GM23338 (cell line): ENCODE measurements at regions not wholly inside any gene's neighbourhood (a gene's known extent, or its start where the extent isn't known, plus 50 kb on each side); places are given as distances from the start of the nearest gene placed in this dataset.

ENCODE experiments used
- ATAC-seq: fragments of 200-7000 bp; cut with Tn5 transposase; 3 replicates; pipeline ENCODE4 v1.9.1; 2020
- DNase-seq: peaks from one replicate; pipeline ENCODE4 v3.0.0-alpha.2; 2015; ENCODE audit warnings: low spot score
- H2AFZ ChIP-seq: fragments of 200-600 bp; sonication (generic); 2 replicates; pipeline ENCODE4 v1.8.0; 2016; ENCODE audit warnings: antibody characterized with exemption, mild to moderate bottlenecking, moderate library complexity
- H3F3A ChIP-seq: fragments of 200-600 bp; sonication (generic); replicated peaks from 2 replicates; pipeline ENCODE4 v1.8.0; 2017; ENCODE audit warnings: antibody characterized with exemption, mixed run types, low read depth
- H3K27ac ChIP-seq: fragments of 200-600 bp; sonication (generic); 2 replicates; pipeline ENCODE4 v1.6.1; 2016; ENCODE audit warnings: low read depth
- H3K27me3 ChIP-seq: fragments of 200-600 bp; sonication (generic); 2 replicates; pipeline ENCODE4 v1.8.0; 2016; ENCODE audit warnings: mild to moderate bottlenecking, mixed run types, moderate library complexity; ENCODE audit not compliant: insufficient read depth
- H3K36me3 ChIP-seq: fragments of 200-600 bp; sonication (generic); 2 replicates; pipeline ENCODE4 v1.8.0; 2016; ENCODE audit warnings: mild to moderate bottlenecking; ENCODE audit not compliant: insufficient read depth
- H3K4me1 ChIP-seq: fragments of 200-600 bp; sonication (generic); 2 replicates; pipeline ENCODE4 v1.8.0; 2016; ENCODE audit warnings: mild to moderate bottlenecking, moderate library complexity; ENCODE audit not compliant: insufficient read depth
- H3K4me2 ChIP-seq: fragments of 200-600 bp; sonication (generic); 2 replicates; pipeline ENCODE4 v1.7.1; 2017; ENCODE audit warnings: mixed run types
- H3K4me3 ChIP-seq: fragments of 200-600 bp; sonication (generic); 2 replicates; pipeline ENCODE4 v1.6.1; 2016; ENCODE audit warnings: mixed run types
- H3K79me2 ChIP-seq: fragments of 200-600 bp; sonication (generic); replicated peaks from 2 replicates; pipeline ENCODE4 v1.8.0; 2017; ENCODE audit warnings: mild to moderate bottlenecking; ENCODE audit not compliant: insufficient read depth
- H3K9me2 ChIP-seq: fragments of 200-600 bp; sonication (generic); 2 replicates; pipeline ENCODE4 v1.8.0; 2017; ENCODE audit not compliant: insufficient read depth
- H4K20me1 ChIP-seq: fragments of 200-600 bp; sonication (generic); replicated peaks from 2 replicates; pipeline ENCODE4 v1.8.0; 2017; ENCODE audit warnings: mild to moderate bottlenecking; ENCODE audit not compliant: insufficient read depth
- H3K27ac Mint-ChIP-seq: 2 replicates; pipeline ENCODE4 v1.8.0; 2020; ENCODE audit warnings: inconsistent platforms, mild to moderate bottlenecking, moderate library complexity, mixed read lengths
- H3K27me3 Mint-ChIP-seq: 3 replicates; pipeline ENCODE4 v1.8.0; 2022; ENCODE audit warnings: low read depth, mild to moderate bottlenecking, moderate library complexity, mixed read lengths, inconsistent platforms; ENCODE audit not compliant: insufficient read depth, poor library complexity
- H3K36me3 Mint-ChIP-seq: 3 replicates; pipeline ENCODE4 v1.8.0; 2021; ENCODE audit warnings: low read depth, mild to moderate bottlenecking, inconsistent platforms, moderate library complexity, mixed read lengths
- H3K4me1 Mint-ChIP-seq: 3 replicates; pipeline ENCODE4 v1.8.0; 2020; ENCODE audit warnings: mild to moderate bottlenecking, inconsistent platforms, mixed read lengths
- H3K4me3 Mint-ChIP-seq: 3 replicates; pipeline ENCODE4 v1.8.0; 2021; ENCODE audit warnings: moderate library complexity, mild to moderate bottlenecking, inconsistent platforms, mixed read lengths
- H3K9me3 Mint-ChIP-seq: 3 replicates; pipeline ENCODE4 v1.8.0; 2020; ENCODE audit warnings: moderate library complexity, mild to moderate bottlenecking, inconsistent platforms, mixed read lengths
- CREB1 ChIP-seq: fragments of 250-450 bp; sonication (Bioruptor Pico); IDR thresholded peaks from 2 replicates; pipeline ENCODE4 v1.5.0; 2020; ENCODE audit warnings: low read depth, mild to moderate bottlenecking, moderate library complexity
- EZH2 ChIP-seq: fragments of 200-600 bp; sonication (generic); IDR thresholded peaks from one replicate; pipeline ENCODE4 v1.8.0; 2017; ENCODE audit warnings: antibody characterized with exemption, mild to moderate bottlenecking, low read depth; ENCODE audit not compliant: unreplicated experiment
- EZH2phosphoT487 ChIP-seq: fragments of 200-600 bp; sonication (generic); IDR thresholded peaks from one replicate; pipeline ENCODE4 v1.8.1; 2018; ENCODE audit warnings: antibody characterized with exemption; ENCODE audit not compliant: unreplicated experiment
- JUNB ChIP-seq: IDR thresholded peaks from one replicate; pipeline ENCODE4 v1.6.1; 2016; ENCODE audit warnings: antibody characterized with exemption; ENCODE audit not compliant: unreplicated experiment
- NANOG ChIP-seq: IDR thresholded peaks from 2 replicates; pipeline ENCODE4 v1.6.1; 2016; ENCODE audit warnings: antibody characterized with exemption, borderline replicate concordance
- POLR2AphosphoS5 ChIP-seq: IDR thresholded peaks from 2 replicates; pipeline ENCODE4 v1.6.1; 2016; ENCODE audit warnings: antibody characterized with exemption, low read depth
- REST ChIP-seq: IDR thresholded peaks from one replicate; pipeline ENCODE4 v1.6.1; 2018; ENCODE audit warnings: antibody characterized with exemption; ENCODE audit not compliant: unreplicated experiment
- STAT1 ChIP-seq: IDR thresholded peaks from one replicate; pipeline ENCODE4 v1.6.1; 2016; ENCODE audit warnings: antibody characterized with exemption; ENCODE audit not compliant: unreplicated experiment
- ZNF114 ChIP-seq: fragments of 250-450 bp; sonication (Bioruptor Pico); IDR thresholded peaks from 2 replicates; pipeline ENCODE4 v1.5.0; 2020; ENCODE audit warnings: mild to moderate bottlenecking, moderate library complexity
- ZNF331 ChIP-seq: fragments of 250-450 bp; sonication (Bioruptor Pico); IDR thresholded peaks from 2 replicates; pipeline ENCODE4 v1.5.0; 2020; ENCODE audit warnings: low read depth, mild to moderate bottlenecking, moderate library complexity
- ZNF462 ChIP-seq: fragments of 250-450 bp; sonication (Bioruptor Pico); IDR thresholded peaks from 2 replicates; pipeline ENCODE4 v1.5.0; 2020; ENCODE audit warnings: mild to moderate bottlenecking, moderate library complexity
- TF ChIP-seq, protein P1 (sequence below), 2 experiments: fragments of 200-600 bp in 1 of 2; sonication (generic) in 1 of 2; conservative IDR thresholded peaks; 2 replicates each; pipeline versions ENCODE4 v1.5.1 to v1.6.1; 2016 to 2017; ENCODE audit warnings: antibody characterized with exemption in 2 of 2, low read depth in 2 of 2, mild to moderate bottlenecking in 2 of 2, moderate library complexity in 1 of 2
- TF ChIP-seq, protein P2 (sequence below): IDR thresholded peaks from 2 replicates; pipeline ENCODE4 v1.6.1; 2016; ENCODE audit warnings: antibody characterized with exemption

DNA sequence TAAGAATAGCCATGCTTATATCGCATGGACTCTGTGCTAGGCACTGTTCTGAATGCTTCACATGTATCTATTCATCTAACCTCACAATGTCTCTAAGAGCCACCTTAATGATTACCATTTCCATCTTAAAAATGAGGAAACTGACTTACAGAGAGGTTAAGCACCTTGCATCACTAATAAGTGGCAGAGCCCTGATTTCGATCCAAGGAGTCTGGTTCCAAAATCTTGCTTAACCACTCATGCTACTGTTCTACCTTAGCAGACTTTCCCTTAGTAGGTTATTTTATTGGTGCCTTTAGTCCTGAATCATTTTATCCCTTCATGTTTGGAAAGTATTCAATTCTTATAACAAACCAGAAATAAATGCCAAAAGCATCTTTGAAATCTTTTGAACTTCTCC is 89.2 kb upstream of the DCBLD2 start:
- no peak for ATAC-seq
- H4K20me1 ChIP-seq, result no peaks in the 10 kb centered on the region
- no peak for DNase-seq
- Mint-ChIP-seq H3K4me1 (peaks cover 10% of the 10 kb centered on the region; the same call in 2 of the 3 replicates), H3K27ac (no peak overlapping the region), H3K27me3 (peaks cover 3% of the 10 kb centered on the region), H3K9me3 (no peaks in the 10 kb centered on the region), H3K4me3 (no peak overlapping the region), H3K36me3 (no peaks in the 10 kb centered on the region)
- no peaks in the 10 kb centered on the region for H3F3A ChIP-seq
- TF ChIP-seq ZNF114 (no peak), POLR2AphosphoS5 (no peak), ZNF331 (CRISPR knock-in tag) (no peak), STAT1 (no peak), REST (no peak), EZH2phosphoT487 (no peak), JUNB (no peak), EZH2 (no peak), NANOG (no peak), CREB1 (no peak), ZNF462 (no peak)
- TF ChIP-seq, protein P1, sequence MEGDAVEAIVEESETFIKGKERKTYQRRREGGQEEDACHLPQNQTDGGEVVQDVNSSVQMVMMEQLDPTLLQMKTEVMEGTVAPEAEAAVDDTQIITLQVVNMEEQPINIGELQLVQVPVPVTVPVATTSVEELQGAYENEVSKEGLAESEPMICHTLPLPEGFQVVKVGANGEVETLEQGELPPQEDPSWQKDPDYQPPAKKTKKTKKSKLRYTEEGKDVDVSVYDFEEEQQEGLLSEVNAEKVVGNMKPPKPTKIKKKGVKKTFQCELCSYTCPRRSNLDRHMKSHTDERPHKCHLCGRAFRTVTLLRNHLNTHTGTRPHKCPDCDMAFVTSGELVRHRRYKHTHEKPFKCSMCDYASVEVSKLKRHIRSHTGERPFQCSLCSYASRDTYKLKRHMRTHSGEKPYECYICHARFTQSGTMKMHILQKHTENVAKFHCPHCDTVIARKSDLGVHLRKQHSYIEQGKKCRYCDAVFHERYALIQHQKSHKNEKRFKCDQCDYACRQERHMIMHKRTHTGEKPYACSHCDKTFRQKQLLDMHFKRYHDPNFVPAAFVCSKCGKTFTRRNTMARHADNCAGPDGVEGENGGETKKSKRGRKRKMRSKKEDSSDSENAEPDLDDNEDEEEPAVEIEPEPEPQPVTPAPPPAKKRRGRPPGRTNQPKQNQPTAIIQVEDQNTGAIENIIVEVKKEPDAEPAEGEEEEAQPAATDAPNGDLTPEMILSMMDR (conservative IDR thresholded peaks at IDR 0.05; ENCODE audit: low read depth in 2 of 2), result no peak
- TF ChIP-seq, protein P2, sequence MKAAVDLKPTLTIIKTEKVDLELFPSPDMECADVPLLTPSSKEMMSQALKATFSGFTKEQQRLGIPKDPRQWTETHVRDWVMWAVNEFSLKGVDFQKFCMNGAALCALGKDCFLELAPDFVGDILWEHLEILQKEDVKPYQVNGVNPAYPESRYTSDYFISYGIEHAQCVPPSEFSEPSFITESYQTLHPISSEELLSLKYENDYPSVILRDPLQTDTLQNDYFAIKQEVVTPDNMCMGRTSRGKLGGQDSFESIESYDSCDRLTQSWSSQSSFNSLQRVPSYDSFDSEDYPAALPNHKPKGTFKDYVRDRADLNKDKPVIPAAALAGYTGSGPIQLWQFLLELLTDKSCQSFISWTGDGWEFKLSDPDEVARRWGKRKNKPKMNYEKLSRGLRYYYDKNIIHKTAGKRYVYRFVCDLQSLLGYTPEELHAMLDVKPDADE, result no peak
- no peaks in the 10 kb centered on the region for H3K36me3 ChIP-seq
- H3K27ac ChIP-seq, result no peak overlapping the region
- H3K9me2 ChIP-seq, result no peaks in the 10 kb centered on the region
- no peak overlapping the region for H3K4me2 ChIP-seq
- H2AFZ ChIP-seq, result no peak overlapping the region
- no peak overlapping the region for H3K4me3 ChIP-seq
- no peaks in the 10 kb centered on the region for H3K4me1 ChIP-seq
- H3K79me2 ChIP-seq, result no peaks in the 10 kb centered on the region
- H3K27me3 ChIP-seq, result no peaks in the 10 kb centered on the region
